HepG2 (cell line): ENCODE measurements at regions not wholly inside any gene's neighbourhood (a gene's known extent, or its start where the extent isn't known, plus 50 kb on each side); places are given as distances from the start of the nearest gene placed in this dataset.

Source experiments
- HHEX ChIP-seq: IDR thresholded peaks from 2 replicates; pipeline ENCODE4 v1.6.1; 2016; ENCODE audit warnings: control low read depth
- HNF4A ChIP-seq: sonication (generic); formaldehyde crosslinking; IDR thresholded peaks from 2 replicates; pipeline ENCODE4 v1.4.0; 2020; ENCODE audit warnings: missing genetic modification reagents
- NFIC ChIP-seq: IDR thresholded peaks from 2 replicates; pipeline ENCODE4 v1.6.1; 2012; ENCODE audit warnings: mild to moderate bottlenecking, low read length, inconsistent platforms
- POLR2AphosphoS5 ChIP-seq: IDR thresholded peaks from 2 replicates; pipeline ENCODE4 v1.6.1; 2012; ENCODE audit warnings: low read depth, low read length
- SOX13 ChIP-seq, 3 experiments: fragments of 450-650 bp in 1 of 3; sonication (generic) in 1 of 3; formaldehyde crosslinking in 1 of 3; IDR thresholded peaks in 2 of 3; conservative IDR thresholded peaks in 1 of 3; 2 replicates each; pipeline versions ENCODE4 v1.5.0 to v1.6.1; 2016 to 2020; ENCODE audit warnings: antibody characterized with exemption in 1 of 3, mild to moderate bottlenecking in 1 of 3, missing compliant biosample characterization in 1 of 3, missing genetic modification reagents in 1 of 3, moderate library complexity in 1 of 3
- WIZ ChIP-seq: sonication (generic); formaldehyde crosslinking; IDR thresholded peaks from 2 replicates; pipeline ENCODE4 v1.5.1; 2020; ENCODE audit warnings: mild to moderate bottlenecking, missing genetic modification reagents
- ZBTB20 ChIP-seq: sonication (generic); formaldehyde crosslinking; IDR thresholded peaks from 2 replicates; pipeline ENCODE4 v1.8.1; 2023; ENCODE audit warnings: missing genetic modification reagents, low read depth, mild to moderate bottlenecking, borderline replicate concordance
- ZFP37 ChIP-seq: sonication (generic); formaldehyde crosslinking; IDR thresholded peaks from 2 replicates; pipeline ENCODE4 v1.4.0; 2020; ENCODE audit warnings: missing genetic modification reagents, borderline replicate concordance
- ZMYM4 ChIP-seq: sonication (generic); formaldehyde crosslinking; IDR thresholded peaks from 2 replicates; pipeline ENCODE4 v1.8.1; 2023; ENCODE audit warnings: mild to moderate bottlenecking, missing genetic modification reagents
- ZNF354B ChIP-seq: sonication (generic); formaldehyde crosslinking; IDR thresholded peaks from 2 replicates; pipeline ENCODE4 v1.8.0; 2022; ENCODE audit warnings: mild to moderate bottlenecking, missing genetic modification reagents
- ZNF496 ChIP-seq: sonication (generic); formaldehyde crosslinking; IDR thresholded peaks from 2 replicates; pipeline ENCODE4 v1.8.1; 2023; ENCODE audit warnings: mild to moderate bottlenecking, moderate library complexity, missing genetic modification reagents; ENCODE audit not compliant: insufficient replicate concordance
- ZNF577 ChIP-seq: sonication (generic); formaldehyde crosslinking; IDR thresholded peaks from 2 replicates; pipeline ENCODE4 v1.4.0; 2020; ENCODE audit warnings: mild to moderate bottlenecking, low read depth, missing genetic modification reagents, borderline replicate concordance
- ZNF7 ChIP-seq: IDR thresholded peaks from 2 replicates; pipeline ENCODE4 v1.6.1; 2016; ENCODE audit warnings: missing biosample characterization, missing genetic modification reagents
- ZNF83 ChIP-seq: sonication (generic); formaldehyde crosslinking; IDR thresholded peaks from 2 replicates; pipeline ENCODE4 v1.4.0; 2020; ENCODE audit warnings: missing genetic modification reagents, mild to moderate bottlenecking, borderline replicate concordance
- ZSCAN21 ChIP-seq: sonication (generic); formaldehyde crosslinking; IDR thresholded peaks from 2 replicates; pipeline ENCODE4 v1.8.0; 2022; ENCODE audit warnings: mild to moderate bottlenecking, missing genetic modification reagents, moderate library complexity, borderline replicate concordance
- TF ChIP-seq, protein P1 (sequence below): sonication (generic); formaldehyde crosslinking; IDR thresholded peaks from 2 replicates; pipeline ENCODE4 v1.5.1; 2020; ENCODE audit warnings: missing genetic modification reagents, mild to moderate bottlenecking, borderline replicate concordance
- TF ChIP-seq, protein P2 (sequence below): IDR thresholded peaks from 2 replicates; pipeline ENCODE4 v1.6.1; 2016; ENCODE audit warnings: missing compliant biosample characterization, missing genetic modification reagents, borderline replicate concordance
- TF ChIP-seq, protein P3 (sequence below): IDR thresholded peaks from 2 replicates; pipeline ENCODE4 v1.6.1; 2016; ENCODE audit warnings: mild to moderate bottlenecking, missing biosample characterization, missing genetic modification reagents
- TF ChIP-seq, protein P4 (sequence below): sonication (generic); formaldehyde crosslinking; IDR thresholded peaks from 2 replicates; pipeline ENCODE4 v1.8.1; 2023; ENCODE audit warnings: mild to moderate bottlenecking, inconsistent platforms, moderate library complexity, missing genetic modification reagents, borderline replicate concordance
- TF ChIP-seq, protein P5 (sequence below): fragments of 450-650 bp; IDR thresholded peaks from 2 replicates; pipeline ENCODE4 v1.6.1; 2017; ENCODE audit warnings: mild to moderate bottlenecking

DNA sequence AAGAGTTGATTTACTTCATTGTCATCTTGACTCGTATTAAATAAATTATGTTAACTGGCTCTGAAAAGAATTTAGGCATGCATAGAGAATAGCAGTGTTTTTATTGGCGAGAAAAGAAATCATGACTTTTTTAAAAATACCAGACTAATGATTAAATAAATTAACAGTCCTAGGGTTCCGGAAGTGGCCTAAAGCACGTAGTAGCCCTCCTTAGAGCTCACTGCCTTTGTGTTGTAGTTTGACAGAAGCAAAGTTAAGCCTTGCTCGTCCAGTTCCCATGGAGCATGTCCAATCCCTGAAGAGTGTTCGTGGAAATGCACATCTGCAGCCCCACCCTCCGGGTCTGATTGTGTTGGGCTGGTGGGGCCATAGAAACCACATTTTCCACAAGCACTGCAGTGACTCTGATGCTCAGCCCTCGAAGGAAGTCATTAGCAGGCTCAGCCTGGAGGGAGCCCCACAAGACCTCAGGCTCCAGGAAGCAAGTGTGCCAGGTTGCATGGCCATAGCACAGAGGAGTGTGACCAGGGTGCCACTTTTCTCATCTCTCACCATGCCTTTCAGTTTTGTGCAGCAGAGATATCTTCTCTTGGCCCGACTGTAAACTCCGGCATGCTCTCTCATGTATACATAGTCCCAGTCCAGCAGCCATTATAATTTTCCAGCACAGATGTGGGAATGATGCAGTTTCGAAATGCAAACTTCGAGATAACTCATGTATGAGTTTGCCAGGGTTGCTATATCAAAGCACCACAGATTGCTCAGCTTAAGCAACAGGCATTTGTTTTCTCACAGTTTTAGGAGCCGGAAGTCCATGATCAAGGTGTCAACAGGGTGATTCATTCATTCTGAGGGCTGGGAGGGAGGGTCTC is 188.6 kb upstream of the SH3BP4 start (continued):
- TF ChIP-seq ZNF496 (CRISPR knock-in tag) = no peak
- TF ChIP-seq, protein P1, sequence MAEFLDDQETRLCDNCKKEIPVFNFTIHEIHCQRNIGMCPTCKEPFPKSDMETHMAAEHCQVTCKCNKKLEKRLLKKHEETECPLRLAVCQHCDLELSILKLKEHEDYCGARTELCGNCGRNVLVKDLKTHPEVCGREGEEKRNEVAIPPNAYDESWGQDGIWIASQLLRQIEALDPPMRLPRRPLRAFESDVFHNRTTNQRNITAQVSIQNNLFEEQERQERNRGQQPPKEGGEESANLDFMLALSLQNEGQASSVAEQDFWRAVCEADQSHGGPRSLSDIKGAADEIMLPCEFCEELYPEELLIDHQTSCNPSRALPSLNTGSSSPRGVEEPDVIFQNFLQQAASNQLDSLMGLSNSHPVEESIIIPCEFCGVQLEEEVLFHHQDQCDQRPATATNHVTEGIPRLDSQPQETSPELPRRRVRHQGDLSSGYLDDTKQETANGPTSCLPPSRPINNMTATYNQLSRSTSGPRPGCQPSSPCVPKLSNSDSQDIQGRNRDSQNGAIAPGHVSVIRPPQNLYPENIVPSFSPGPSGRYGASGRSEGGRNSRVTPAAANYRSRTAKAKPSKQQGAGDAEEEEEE (CRISPR knock-in tag) = no peak
- no peak for TF ChIP-seq ZMYM4 (CRISPR knock-in tag)
- peak; percentile 77 for TF ChIP-seq HHEX (CRISPR knock-in tag)
- TF ChIP-seq, protein P2, sequence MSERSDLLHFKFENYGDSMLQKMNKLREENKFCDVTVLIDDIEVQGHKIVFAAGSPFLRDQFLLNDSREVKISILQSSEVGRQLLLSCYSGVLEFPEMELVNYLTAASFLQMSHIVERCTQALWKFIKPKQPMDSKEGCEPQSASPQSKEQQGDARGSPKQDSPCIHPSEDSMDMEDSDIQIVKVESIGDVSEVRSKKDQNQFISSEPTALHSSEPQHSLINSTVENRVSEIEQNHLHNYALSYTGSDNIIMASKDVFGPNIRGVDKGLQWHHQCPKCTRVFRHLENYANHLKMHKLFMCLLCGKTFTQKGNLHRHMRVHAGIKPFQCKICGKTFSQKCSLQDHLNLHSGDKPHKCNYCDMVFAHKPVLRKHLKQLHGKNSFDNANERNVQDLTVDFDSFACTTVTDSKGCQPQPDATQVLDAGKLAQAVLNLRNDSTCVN (CRISPR knock-in tag) = no peak
- TF ChIP-seq, protein P3, sequence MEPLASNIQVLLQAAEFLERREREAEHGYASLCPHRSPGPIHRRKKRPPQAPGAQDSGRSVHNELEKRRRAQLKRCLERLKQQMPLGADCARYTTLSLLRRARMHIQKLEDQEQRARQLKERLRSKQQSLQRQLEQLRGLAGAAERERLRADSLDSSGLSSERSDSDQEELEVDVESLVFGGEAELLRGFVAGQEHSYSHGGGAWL (CRISPR knock-in tag) = no peak
- TF ChIP-seq ZSCAN21 (CRISPR knock-in tag) = no peak
- no peak for TF ChIP-seq NFIC
- no peak for TF ChIP-seq ZBTB20 (CRISPR knock-in tag)
- no peak for TF ChIP-seq HNF4A (CRISPR knock-in tag)
- TF ChIP-seq ZFP37 = no peak
- TF ChIP-seq ZNF577 (CRISPR knock-in tag) = no peak
- TF ChIP-seq, protein P4, sequence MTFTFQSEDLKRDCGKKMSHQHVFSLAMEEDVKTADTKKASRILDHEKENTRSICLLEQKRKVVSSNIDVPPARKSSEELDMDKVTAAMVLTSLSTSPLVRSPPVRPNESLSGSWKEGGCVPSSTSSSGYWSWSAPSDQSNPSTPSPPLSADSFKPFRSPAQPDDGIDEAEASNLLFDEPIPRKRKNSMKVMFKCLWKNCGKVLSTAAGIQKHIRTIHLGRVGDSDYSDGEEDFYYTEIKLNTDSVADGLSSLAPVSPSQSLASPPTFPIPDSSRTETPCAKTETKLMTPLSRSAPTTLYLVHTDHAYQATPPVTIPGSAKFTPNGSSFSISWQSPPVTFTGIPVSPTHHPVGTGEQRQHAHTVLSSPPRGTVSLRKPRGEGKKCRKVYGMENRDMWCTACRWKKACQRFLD (CRISPR knock-in tag) = no peak
- TF ChIP-seq SOX13 (IDR thresholded peaks at IDR 0.05) = no peak
- peak in 1 of 2 experiments; percentile 48; a peak in 1 of 4 replicates for TF ChIP-seq SOX13 (CRISPR knock-in tag; conservative IDR thresholded peaks at IDR 0.05 in 1 of 2, IDR thresholded peaks at IDR 0.05 in 1 of 2)
- TF ChIP-seq ZNF7 (CRISPR knock-in tag) = no peak
- TF ChIP-seq, protein P5, sequence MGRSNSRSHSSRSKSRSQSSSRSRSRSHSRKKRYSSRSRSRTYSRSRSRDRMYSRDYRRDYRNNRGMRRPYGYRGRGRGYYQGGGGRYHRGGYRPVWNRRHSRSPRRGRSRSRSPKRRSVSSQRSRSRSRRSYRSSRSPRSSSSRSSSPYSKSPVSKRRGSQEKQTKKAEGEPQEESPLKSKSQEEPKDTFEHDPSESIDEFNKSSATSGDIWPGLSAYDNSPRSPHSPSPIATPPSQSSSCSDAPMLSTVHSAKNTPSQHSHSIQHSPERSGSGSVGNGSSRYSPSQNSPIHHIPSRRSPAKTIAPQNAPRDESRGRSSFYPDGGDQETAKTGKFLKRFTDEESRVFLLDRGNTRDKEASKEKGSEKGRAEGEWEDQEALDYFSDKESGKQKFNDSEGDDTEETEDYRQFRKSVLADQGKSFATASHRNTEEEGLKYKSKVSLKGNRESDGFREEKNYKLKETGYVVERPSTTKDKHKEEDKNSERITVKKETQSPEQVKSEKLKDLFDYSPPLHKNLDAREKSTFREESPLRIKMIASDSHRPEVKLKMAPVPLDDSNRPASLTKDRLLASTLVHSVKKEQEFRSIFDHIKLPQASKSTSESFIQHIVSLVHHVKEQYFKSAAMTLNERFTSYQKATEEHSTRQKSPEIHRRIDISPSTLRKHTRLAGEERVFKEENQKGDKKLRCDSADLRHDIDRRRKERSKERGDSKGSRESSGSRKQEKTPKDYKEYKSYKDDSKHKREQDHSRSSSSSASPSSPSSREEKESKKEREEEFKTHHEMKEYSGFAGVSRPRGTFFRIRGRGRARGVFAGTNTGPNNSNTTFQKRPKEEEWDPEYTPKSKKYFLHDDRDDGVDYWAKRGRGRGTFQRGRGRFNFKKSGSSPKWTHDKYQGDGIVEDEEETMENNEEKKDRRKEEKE = no peak
- no peak for TF ChIP-seq ZNF354B (CRISPR knock-in tag)
- no peak for TF ChIP-seq ZNF83 (CRISPR knock-in tag)
- TF ChIP-seq WIZ (CRISPR knock-in tag) = no peak
- TF ChIP-seq POLR2AphosphoS5 = no peak
